NB4 (cell line): ENCODE measurements at regions not wholly inside any gene's neighbourhood (a gene's known extent, or its start where the extent isn't known, plus 50 kb on each side); places are given as distances from the start of the nearest gene placed in this dataset.

Experiments used
- CTCF ChIP-seq: IDR thresholded peaks from one replicate; pipeline ENCODE4 v1.5.1; 2012; ENCODE audit warnings: low read depth, low read length
- MAX ChIP-seq: IDR thresholded peaks from 2 replicates; pipeline ENCODE4 v1.6.1; 2011; ENCODE audit warnings: low read depth, low read length
- MYC ChIP-seq: IDR thresholded peaks from 2 replicates; pipeline ENCODE4 v1.6.1; 2011; ENCODE audit warnings: low read depth, low read length
- POLR2A ChIP-seq: IDR thresholded peaks from 2 replicates; pipeline ENCODE4 v1.6.1; 2011; ENCODE audit warnings: mild to moderate bottlenecking; ENCODE audit not compliant: insufficient read length; ENCODE audit errors: extremely low read depth

- TF ChIP-seq CTCF (no peak), POLR2A (no peak), MYC (no peak), MAX (no peak)
Measured at GRCh38 chr11:20277014-20277413, 86.5 kb upstream of the HTATIP2 start.
